ENCODE measurements at regions not wholly inside any gene's neighbourhood (a gene's known extent, or its start where the extent isn't known, plus 50 kb on each side); places are given as distances from the start of the nearest gene placed in this dataset.

- TF ChIP-seq CTCF (conservative IDR thresholded peaks at IDR 0.05; ENCODE audit: low read length) = no peak
- TF ChIP-seq EZH2phosphoT487 (IDR thresholded peaks at IDR 0.05; ENCODE audit: borderline replicate concordance, low read depth, low read length) = no peak
Observed at GRCh38 chr4:110735686-110736085, 112.8 kb upstream of the PITX2 start.

All from OCI-LY7 (cell line).